CD1c-positive myeloid dendritic cell (primary cell): ENCODE measurements at regions not wholly inside any gene's neighbourhood (a gene's known extent, or its start where the extent isn't known, plus 50 kb on each side); places are given as distances from the start of the nearest gene placed in this dataset.

ENCODE experiments used
- DNase-seq: peaks from one replicate; pipeline ENCODE4 v3.0.0-alpha.2; 2016; ENCODE audit errors: extremely low spot score

DNA sequence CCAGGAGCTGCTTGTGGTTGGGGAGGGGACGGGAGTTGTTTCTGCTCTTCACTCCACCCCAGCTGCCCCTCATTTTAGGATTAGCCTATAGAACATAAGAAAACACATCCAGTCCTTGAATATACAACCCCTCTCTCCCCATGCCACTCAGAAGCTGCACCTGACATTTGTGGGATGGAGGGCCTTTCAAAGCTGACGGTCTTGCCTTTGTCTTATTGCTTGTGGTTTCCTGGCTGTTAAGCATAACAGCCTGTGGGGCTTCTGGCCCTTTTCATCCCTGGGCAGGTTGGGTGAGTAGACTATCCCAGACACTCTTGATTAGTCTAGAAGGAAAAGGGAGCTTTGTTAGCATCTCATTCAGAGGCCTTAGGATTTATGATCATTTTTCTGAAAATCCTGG, 407.6 kb upstream of the BOD1L1 start:
- no peak for DNase-seq

DNA sequence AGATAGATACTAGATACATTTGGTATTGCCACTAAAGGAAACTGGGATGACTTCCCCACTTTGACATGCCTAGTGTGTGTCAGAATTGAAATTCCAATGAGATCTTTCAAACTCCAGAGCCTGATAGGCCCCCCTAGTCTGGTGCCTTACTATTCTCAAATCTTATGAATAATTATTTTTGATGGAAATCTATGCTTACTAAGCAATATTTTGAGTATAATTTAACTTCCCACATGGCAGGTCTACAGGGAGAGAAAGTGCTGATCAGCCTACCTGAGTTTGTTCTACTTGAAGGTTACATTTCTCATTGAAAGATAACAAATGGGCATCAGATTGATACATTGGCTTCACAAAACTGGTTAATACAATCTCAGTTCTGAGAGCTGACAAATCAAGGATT, 415.7 kb upstream of the BOD1L1 start:
- no peak for DNase-seq

DNA sequence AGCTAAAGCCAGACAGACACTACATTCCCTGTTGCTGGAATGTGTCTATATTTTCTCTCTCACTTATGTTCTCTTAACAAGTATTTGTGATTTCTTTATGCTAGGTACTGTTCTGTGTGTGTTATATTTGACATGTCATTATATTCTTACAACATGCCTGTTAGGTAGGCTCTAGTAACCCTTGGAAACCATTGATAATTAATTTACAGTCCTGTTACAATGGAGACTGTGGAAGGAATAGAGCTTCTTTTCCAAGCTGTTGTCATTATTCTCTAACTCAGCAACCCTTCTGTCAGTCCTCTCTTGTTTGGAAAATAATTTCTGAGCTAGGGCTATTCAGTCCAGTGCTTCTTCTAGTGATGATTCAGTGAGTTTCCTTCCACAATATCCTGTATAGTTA, 419.1 kb upstream of the BOD1L1 start:
- DNase-seq: no peak

DNA sequence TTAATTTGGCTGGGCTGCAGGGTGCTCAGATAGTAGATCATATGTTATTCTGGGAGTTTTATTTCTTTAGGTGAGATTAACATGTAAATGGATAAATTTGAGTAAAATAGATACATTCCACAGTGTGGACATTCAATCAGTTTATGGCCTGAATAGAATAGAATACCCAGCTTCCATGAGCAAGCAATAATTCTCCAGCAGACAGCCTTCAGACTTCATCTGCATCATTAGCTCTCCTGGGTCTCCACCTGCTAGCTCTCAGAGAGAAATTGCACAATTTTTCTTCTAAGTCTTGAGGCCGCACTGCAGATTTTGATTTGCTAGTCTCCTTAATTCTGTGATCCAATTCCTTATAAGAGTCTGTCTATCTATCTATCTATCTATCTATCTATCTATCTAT, 420.3 kb upstream of the BOD1L1 start:
- no peak for DNase-seq

DNA sequence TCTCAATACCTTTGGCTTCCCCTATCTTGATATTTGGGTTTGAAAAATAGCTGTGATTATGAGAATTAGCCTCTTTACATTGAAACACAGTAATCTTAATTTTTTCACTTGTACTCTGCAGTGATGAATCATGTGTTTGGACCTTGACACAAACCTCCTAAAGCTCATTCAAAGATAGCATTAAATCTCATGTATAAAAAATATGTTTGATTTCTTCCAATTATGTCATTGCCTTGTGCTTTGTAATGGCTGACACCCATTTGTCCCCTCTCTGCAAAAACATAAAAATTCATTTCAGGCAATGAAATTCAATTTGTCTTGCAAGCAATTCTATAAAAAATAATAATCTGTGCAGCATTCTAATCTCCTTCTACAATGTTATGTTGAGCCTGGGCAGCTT, 422.4 kb upstream of the BOD1L1 start:
- no peak for DNase-seq

DNA sequence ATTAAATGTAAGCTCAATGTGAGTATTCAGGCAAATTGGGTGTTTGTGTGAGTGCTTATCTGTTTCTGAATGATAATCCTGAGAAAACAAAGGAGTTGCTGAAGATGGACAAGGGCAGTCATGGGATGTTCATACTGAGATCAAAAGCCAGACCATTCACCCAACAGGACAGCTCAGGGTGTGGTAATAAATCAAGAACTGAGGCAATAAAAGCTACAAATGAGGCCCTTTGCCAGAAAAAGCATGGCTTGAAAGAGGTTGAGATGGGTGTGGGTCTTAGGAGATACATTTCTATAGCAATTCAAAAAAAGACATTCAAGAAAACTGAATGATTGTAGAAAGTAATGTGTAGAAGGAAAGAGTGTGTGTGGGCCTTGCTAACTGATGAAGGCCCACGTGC, 425.8 kb upstream of the BOD1L1 start:
- DNase-seq: no peak

DNA sequence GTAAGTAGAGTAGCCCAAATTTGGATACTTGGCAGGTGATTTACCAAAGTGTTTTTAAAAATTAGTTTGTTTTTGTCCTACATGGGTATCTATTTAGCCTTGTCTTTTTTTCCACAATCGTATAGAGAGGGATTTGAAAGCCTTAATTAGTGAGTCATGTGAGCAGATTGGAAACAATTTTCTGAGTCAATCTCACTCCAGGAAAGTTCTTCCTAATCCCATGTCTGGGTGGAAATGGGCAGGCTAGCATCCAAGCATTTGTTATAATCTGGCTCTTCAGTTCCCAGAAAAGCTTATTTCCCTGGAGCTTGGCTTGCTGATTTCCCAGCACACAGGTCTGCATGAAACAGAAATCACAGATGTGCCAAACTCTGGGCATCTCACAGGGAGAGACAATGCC, 426.9 kb upstream of the BOD1L1 start:
- DNase-seq: no peak

DNA sequence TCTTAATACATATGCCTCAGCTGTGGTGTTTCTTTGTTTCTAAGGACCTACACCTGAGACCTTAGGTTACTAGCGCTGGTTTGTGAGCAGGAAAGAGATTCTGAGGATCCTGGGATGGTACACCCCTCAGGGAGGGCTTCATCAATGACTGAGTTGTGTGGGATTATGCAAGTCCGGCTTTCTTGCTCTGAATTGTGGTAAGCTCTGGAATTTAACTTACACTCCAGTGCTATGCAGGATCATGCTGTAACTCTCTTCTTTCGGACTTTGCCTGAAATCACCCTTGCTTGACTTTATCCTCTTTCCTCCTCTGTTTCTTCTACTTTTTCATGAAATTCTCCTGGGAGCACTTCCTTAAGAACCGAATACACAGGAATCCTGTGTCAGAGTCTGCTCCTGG, 431.5 kb upstream of the BOD1L1 start:
- DNase-seq: no peak

DNA sequence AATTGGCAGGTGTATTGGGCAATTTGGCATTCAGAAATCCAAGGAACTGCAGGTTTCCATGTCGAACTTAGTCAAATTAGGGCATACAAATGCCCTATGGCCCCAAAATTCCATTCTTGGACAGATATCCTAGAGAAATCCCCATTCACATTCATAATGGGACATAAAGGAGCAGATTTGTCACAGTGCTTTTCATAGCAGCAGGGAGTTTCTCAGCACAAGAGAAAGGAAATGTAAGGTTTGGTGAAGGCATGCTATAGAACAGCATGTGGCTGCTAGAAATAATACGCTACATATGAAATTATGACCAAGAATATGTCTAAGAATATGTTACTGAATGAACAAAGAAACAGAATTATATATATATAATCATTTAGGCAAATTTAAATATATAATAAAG, 437.5 kb upstream of the BOD1L1 start:
- no peak for DNase-seq

DNA sequence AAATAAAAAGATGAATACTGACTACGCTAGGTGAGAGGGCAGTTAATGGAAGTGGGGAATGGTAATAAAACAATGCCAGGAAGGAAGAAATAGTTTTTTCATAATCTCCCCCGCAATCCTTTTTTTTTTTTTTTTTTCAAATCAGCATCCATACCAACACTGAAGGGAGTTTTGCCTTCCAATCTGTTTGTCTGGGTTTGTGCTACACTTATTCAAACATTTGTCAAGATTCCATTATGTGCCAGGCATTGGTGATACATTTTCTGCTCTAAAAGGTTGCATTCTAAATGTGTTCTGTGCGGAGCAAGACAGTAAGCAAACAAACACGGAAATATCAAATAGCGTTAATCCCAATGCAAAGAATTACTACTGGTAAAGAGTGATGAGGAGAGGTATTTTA, 437.9 kb upstream of the BOD1L1 start:
- DNase-seq: no peak

DNA sequence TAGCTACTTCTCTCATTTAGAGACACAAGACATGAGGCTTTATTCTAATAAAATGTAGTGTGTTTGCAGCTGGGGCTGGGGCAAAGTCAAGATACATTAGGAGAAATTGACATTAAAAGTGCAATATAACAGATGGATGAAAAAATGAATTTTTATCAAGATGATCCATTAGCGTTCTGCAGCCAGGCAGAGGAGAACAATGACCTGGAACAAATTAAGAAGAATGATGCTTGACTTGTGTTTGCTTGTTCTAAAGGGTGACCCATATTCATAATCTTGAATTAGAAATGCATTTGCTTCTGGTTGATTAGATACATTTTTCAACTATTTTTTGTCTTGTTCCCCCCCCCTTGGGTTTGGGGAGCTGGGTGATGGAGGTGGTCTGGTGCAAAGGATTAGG, 439.5 kb upstream of the BOD1L1 start:
- DNase-seq: no peak

DNA sequence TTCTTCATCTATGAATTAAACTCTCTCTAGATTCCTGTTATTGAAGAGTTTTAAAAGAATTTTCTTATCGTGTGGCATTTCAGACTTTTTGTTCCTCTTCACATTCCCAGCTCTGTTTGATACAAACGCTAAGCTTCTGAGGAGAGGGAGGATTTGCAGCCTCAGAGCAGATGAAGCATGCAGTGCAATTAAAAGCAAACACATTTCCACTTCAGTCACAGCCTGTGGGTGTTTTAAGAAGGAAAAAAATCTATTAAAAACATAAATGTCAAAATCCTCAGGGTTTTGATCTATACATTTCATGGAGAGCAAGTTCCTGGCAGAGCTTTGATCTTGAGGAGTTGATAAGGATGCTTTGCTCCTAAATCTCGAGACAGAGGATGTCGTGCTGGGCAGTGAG, 442.4 kb upstream of the BOD1L1 start:
- DNase-seq: no peak

DNA sequence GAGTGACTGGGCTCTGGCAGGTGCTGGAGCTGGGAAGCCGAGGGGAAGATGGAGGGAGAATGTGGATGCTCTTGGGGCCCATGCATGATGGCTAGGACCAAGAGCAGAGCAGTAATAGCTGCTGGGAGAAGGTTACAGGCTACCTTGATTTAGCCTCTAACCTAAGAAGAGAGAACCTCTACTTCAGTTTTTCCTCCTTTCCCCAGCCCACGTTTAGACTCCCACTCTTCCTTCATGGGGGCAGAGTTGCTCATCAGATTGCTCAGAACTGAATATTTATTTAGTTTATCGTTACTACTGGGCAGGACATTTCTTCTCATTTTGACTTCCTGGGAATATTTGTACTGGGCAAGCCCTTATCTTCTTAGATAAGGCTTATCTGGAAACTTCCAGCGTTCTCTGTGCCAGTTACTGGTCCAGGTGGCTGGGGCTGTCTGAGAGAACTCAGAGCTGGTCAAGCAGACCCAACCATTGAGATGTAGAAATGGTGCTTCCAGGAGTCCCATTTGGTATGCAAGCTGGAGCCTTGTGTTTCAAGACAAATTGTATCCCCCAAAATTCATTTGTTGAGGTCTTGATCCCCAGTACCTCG, 442.9 kb upstream of the BOD1L1 start:
- no peak for DNase-seq

DNA sequence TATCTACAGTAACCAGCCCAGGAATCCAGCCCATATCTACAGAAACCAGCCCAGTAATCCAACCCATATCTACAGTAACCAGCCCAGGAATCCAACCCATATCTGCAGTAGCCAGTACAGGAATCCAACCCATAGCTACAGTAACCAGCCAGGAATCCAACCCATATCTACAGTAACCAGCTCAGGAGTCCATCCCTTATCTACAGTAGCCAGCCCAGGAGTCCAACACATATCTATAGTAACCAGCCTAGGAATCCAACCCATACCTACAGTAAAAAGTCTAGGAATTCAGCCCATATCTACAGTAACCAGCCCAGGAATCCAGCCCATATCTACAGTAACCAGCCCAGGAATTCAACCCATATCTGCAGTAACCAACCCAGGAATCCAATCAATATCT, 445.0 kb upstream of the BOD1L1 start:
- no peak for DNase-seq

DNA sequence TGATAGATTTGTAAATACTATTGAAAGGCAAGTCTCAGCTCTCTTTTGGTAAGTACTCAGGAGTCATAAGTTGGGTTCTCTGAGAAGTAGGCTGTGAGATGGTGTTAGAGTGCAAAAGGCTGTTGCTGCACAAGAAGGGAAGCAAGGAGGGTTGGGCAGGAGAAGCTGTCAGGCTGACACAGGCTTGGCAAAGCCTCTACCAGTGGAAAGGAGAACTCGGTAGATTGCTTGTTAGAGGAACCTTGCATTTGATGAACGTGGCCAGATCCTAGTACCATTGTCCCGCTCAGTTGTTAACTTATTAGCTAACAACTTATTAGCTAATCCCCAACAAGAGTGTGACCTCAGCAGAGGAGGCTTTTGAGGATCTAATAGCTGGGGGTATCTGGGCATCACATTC, 449.3 kb upstream of the BOD1L1 start:
- peak; percentile 24 for DNase-seq

DNA sequence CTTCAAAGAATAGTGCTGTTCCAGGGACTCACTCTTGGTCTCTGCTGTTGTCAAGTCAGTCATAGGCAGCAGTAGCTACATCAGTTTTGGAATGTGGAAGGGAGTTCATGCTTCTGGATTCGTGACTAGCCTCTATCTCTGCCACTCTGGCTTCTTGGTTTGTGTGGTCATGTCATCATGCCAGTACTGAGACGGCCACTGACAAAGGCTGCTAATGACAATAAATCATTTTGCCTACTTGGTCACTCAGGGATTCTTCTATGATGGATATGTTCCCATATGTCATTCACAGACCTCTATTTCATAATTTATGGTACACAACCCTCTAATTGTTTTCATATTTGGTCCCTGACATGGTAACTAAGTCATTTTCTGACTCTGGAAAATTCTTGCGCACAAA, 450.8 kb upstream of the BOD1L1 start:
- DNase-seq: no peak

DNA sequence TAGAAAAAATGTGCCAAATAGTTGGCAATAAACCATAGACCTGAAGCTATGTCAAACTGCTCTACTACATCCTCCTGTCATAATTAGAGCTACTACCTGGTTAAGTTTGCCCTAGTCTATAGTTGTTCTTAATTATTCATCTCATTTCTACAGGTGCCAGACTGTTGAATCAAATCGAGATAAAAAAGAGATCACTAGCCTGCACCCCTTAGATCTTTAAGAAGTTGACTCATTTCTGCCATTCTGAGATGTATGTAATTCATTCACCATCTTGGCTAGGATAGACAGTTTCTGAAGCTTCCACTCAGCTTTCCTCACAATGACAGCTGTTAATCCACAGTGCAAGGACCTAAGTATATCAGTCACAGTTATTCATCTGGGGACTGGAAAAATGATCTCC, 452.1 kb upstream of the BOD1L1 start:
- no peak for DNase-seq

DNA sequence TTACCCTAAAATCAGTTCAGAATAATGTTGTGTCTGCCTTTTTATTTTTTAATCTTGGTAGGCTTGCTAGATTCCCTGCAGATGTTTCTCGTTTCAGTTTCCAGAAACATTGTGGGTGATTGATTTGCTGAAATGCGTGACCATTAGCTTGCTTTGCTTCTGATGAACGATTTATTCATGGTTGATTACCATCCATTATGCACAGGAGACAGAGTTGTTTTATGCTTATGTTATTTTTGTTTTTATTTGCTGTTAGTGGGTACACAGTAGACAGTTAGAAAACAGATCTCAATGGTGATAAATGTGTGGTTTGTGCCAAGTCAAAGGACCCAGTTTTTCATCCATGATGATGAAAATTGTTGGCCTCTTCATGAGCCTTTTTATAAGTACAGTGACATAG, 455.6 kb upstream of the BOD1L1 start:
- no peak for DNase-seq

DNA sequence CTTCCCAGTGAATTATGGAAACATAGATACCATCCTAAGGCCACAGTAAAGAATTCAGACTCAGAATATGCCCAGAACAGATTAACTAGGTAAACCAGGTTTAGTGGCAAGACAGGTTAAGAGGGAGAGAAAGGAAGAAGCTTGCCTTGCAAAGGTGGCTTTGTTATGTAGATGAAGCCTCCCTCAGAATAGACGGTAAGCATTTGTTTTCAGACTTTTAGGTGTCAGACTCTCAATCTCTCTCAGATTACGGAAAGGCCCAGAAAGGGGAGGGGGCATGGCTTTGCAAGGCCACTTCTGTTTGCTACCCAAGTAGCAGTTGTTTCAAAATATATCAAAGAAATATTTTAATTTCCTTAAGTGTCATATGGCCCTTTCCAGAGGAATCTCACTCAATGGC, 457.1 kb upstream of the BOD1L1 start:
- DNase-seq: no peak

DNA sequence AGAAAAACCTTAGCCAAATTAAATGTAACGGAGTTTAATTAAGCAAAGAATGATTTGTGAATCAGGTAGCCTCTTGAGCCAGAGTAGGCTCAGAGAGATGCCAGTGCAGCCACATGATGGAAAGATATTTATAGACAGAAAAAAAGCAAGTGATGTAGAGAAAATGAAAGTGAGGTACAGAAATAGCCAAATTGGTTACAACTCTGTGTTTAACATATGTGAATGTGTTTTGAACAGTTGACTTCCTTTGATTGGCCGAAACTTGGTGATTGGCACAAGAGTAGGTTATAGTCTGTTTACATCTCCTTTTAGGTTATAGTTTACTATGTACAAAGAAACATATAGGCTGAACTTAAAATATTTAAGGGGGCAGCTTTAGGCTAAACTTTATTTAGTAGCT, 459.9 kb upstream of the BOD1L1 start:
- DNase-seq: no peak

DNA sequence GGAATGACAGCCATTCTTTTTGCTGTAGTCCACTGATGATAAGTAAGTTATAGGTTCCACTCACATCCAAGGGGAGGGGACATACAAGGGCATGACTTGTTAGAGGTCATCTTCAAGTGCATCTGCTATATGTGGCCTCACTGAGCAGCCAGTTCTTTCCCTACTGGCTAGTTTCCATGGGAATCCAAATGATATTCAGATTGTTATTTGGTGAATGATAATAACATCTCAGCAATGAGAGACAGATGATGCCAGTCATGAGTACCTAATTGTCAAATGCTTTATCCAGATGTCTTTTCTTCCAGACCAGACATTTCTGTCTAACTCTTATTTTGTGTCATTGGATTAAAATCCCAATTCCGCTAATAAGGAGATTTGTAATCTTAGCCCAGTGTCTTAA, 460.4 kb upstream of the BOD1L1 start:
- no peak for DNase-seq

DNA sequence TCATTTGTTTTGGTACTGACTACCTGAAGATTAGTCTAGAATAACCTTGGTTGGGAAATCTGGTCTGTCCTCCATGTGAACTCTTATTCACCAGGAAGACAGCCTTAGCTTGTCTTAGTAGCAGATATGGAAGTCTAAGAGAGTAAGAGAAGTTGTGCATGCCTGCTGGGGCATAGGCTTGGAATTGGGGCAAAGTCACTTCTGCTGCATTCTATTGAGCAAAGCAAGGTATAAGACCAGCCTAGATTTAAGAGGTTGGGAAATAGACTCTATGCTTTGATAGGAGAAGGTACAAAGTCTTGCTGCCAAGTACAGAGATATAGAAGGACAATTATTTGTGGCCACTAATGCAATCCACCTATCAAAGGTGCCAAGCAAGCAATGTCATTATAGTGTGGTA, 464.0 kb upstream of the BOD1L1 start:
- no peak for DNase-seq

DNA sequence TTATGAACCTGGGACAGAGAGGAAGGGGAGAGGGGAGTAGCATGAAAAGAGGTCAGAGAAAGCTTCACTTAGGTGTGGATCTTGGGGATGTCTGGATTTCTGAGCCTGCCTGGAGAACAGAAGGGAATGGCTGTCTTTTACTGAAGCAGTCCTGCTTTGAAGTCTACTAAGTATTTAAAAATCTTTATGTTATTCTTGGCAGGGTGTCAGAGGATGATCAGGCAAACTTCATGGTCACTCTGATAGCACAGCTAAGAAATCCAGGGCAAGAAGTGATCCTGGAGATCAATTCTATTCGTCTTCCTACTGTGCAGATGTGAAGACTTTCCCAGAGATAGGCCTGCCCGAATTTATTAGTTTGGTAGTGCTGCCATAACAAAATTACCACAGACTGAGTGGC, 464.4 kb upstream of the BOD1L1 start:
- no peak for DNase-seq

DNA sequence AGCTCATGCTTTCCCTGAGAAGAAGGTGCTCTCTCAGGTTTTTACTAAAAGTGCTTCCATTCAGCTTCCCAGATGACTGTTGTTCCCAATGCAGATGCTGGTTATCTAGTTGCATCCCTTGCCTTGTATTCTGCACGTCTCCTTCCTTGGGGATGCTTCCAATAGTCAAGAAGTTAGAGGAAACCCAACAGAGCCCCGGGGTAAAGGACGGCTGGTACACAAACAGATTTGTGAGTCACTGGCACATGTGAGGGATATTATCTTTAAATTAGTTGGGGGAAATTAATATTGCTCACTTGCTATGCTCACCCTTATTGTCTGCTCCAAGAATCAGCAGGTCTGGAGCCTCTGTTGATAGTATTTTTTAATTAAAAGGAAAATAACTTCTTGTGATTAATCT, 465.2 kb upstream of the BOD1L1 start:
- DNase-seq: no peak

DNA sequence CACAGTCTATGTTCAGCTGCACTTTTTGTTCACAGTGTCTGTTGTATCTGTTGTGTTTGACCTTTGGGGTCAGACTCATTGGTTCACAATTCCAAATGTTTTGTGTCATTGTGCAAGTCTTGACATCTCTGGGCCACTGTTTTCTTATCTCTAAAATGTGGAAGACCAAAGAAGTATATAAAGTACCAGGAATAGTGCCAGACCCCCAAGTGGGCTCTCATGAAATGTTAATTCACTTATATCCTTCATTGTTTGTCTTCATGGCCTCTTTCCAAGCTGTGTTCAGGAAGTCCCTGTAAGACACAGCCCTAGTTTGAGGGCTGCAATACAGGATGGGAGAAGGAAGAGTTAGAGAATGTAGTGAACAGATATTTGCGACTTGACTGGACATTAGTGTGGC, 468.3 kb upstream of the BOD1L1 start:
- DNase-seq: no peak
